Liver (tissue), 8 donors: ENCODE measurements at regions not wholly inside any gene's neighbourhood (a gene's known extent, or its start where the extent isn't known, plus 50 kb on each side); places are given as distances from the start of the nearest gene placed in this dataset.

Source experiments
- DNase-seq: peaks from one replicate; pipeline ENCODE4 v3.0.0-alpha.2; 2017; ENCODE audit warnings: low spot score
- H3K27ac ChIP-seq, 2 donors: one replicate each; pipeline ENCODE4 v1.7.0; 2013; ENCODE audit warnings: inconsistent platforms in 2 of 2, low read length in 2 of 2, control low read depth in 1 of 2, low read depth in 1 of 2, mild to moderate bottlenecking in 1 of 2
- H3K27me3 ChIP-seq, 4 donors: one replicate each; pipeline versions ENCODE4 v1.6.1 to v1.7.0; 2013; ENCODE audit warnings: low read length in 3 of 4, inconsistent platforms in 1 of 4, mild to moderate bottlenecking in 1 of 4, moderate library complexity in 1 of 4; ENCODE audit not compliant: control insufficient read depth in 4 of 4, insufficient read depth in 4 of 4
- H3K36me3 ChIP-seq, 4 donors: one replicate each; pipeline versions ENCODE4 v1.6.1 to v1.7.0; 2013; ENCODE audit warnings: low read length in 3 of 4, mild to moderate bottlenecking in 3 of 4, low read depth in 1 of 4, moderate library complexity in 1 of 4; ENCODE audit not compliant: control insufficient read depth in 4 of 4, insufficient read depth in 3 of 4
- H3K4me1 ChIP-seq, 4 donors: one replicate each; pipeline versions ENCODE4 v1.6.1 to v1.7.0; 2013; ENCODE audit warnings: low read length in 3 of 4, mild to moderate bottlenecking in 3 of 4, moderate library complexity in 1 of 4; ENCODE audit not compliant: control insufficient read depth in 4 of 4, insufficient read depth in 4 of 4
- H3K4me3 ChIP-seq, 3 donors: one replicate each; pipeline versions ENCODE4 v1.6.1 to v1.7.0; 2013; ENCODE audit warnings: low read length in 3 of 3, control low read depth in 1 of 3, low read depth in 1 of 3, mild to moderate bottlenecking in 1 of 3
- H3K9ac ChIP-seq, 2 donors: one replicate each; pipeline ENCODE4 v1.7.0; 2013; ENCODE audit warnings: low read length in 2 of 2, mild to moderate bottlenecking in 2 of 2, moderate library complexity in 2 of 2, control low read depth in 1 of 2, low read depth in 1 of 2
- H3K9me3 ChIP-seq, 4 donors: one replicate each; pipeline versions ENCODE4 v1.6.1 to v1.7.0; 2013; ENCODE audit warnings: low read length in 3 of 4; ENCODE audit not compliant: control insufficient read depth in 4 of 4
- ATF3 ChIP-seq: IDR thresholded peaks from 2 replicates; pipeline ENCODE4 v1.6.1; 2016; ENCODE audit warnings: antibody characterized with exemption
- EGR1 ChIP-seq, 2 donors: IDR thresholded peaks; 2 replicates each; pipeline ENCODE4 v1.6.1; 2016 to 2018; ENCODE audit warnings: antibody characterized with exemption in 2 of 2, low read depth in 2 of 2
- FOXA1 ChIP-seq: IDR thresholded peaks from 2 replicates; pipeline ENCODE4 v1.6.1; 2016; ENCODE audit warnings: antibody characterized with exemption
- FOXA2 ChIP-seq: IDR thresholded peaks from 2 replicates; pipeline ENCODE4 v1.6.1; 2016; ENCODE audit warnings: antibody characterized with exemption
- GABPA ChIP-seq, 2 donors: IDR thresholded peaks in 1 of 2; conservative IDR thresholded peaks in 1 of 2; 2 replicates each; pipeline ENCODE4 v1.6.1; 2016; ENCODE audit warnings: antibody characterized with exemption in 2 of 2, mild to moderate bottlenecking in 1 of 2, moderate library complexity in 1 of 2
- HNF4A ChIP-seq, 2 donors: conservative IDR thresholded peaks; 2 replicates each; pipeline ENCODE4 v1.6.1; 2016; ENCODE audit warnings: antibody characterized with exemption in 2 of 2, mild to moderate bottlenecking in 2 of 2
- HNF4G ChIP-seq: IDR thresholded peaks from 2 replicates; pipeline ENCODE4 v1.6.1; 2016; ENCODE audit warnings: antibody characterized with exemption
- JUND ChIP-seq, 2 donors: IDR thresholded peaks; 2 replicates each; pipeline ENCODE4 v1.6.1; 2016; ENCODE audit warnings: antibody characterized with exemption in 2 of 2
- MAX ChIP-seq: IDR thresholded peaks from 2 replicates; pipeline ENCODE4 v1.6.1; 2016; ENCODE audit warnings: antibody characterized with exemption
- NR2F2 ChIP-seq: IDR thresholded peaks from 2 replicates; pipeline ENCODE4 v1.6.1; 2016; ENCODE audit warnings: antibody characterized with exemption
- RAD21 ChIP-seq, 2 donors: IDR thresholded peaks; 2 replicates each; pipeline ENCODE4 v1.6.1; 2016; ENCODE audit warnings: antibody characterized with exemption in 2 of 2, mild to moderate bottlenecking in 2 of 2
- REST ChIP-seq: IDR thresholded peaks from 2 replicates; pipeline ENCODE4 v1.6.1; 2016; ENCODE audit warnings: antibody characterized with exemption, mild to moderate bottlenecking
- RXRA ChIP-seq, 2 donors: IDR thresholded peaks; 2 replicates each; pipeline ENCODE4 v1.6.1; 2017 to 2018; ENCODE audit warnings: antibody characterized with exemption in 2 of 2, mild to moderate bottlenecking in 1 of 2
- SP1 ChIP-seq: IDR thresholded peaks from 2 replicates; pipeline ENCODE4 v1.6.1; 2018; ENCODE audit warnings: antibody characterized with exemption, mild to moderate bottlenecking
- TAF1 ChIP-seq: conservative IDR thresholded peaks from 2 replicates; pipeline ENCODE4 v1.6.1; 2016; ENCODE audit warnings: antibody characterized with exemption, mild to moderate bottlenecking
- YY1 ChIP-seq: IDR thresholded peaks from 2 replicates; pipeline ENCODE4 v1.6.1; 2016; ENCODE audit warnings: antibody characterized with exemption, mild to moderate bottlenecking
- WGBS: extraction: QIAGEN DNeasy Blood & Tissue Kit; methylation state at CpG from one replicate; pipeline ENCODE4 v1.1.7; 2013; 5-methylcytosine and 5-hydroxymethylcytosine counted together
- TF ChIP-seq, protein P1 (sequence below): fragments of 150-350 bp; IDR thresholded peaks from 2 replicates; pipeline ENCODE4 v1.5.1; 2017; ENCODE audit warnings: improper control_type of control experiment, low read depth, low read length; ENCODE audit not compliant: missing input control
- TF ChIP-seq, protein P2 (sequence below): IDR thresholded peaks from 2 replicates; pipeline ENCODE4 v1.6.1; 2016; ENCODE audit warnings: antibody characterized with exemption
- donor health status: healthy.
- donor health status: healthy.
- donor health status: healthy.
- donor health status: healthy.
- donor health status: healthy.

- no peaks in the 10 kb centered on the region for H3K36me3 ChIP-seq
- no peaks in the 10 kb centered on the region for H3K27me3 ChIP-seq
- no peaks in the 10 kb centered on the region for H3K4me1 ChIP-seq
- H3K9ac ChIP-seq = no peak overlapping the region
- no peak overlapping the region for H3K4me3 ChIP-seq
- no peak overlapping the region for H3K27ac ChIP-seq
- DNase-seq = no peak
- 78% methylated on average over 3 of the region's 3 CpGs for whole genome bisulfite sequencing
- TF ChIP-seq HNF4A (conservative IDR thresholded peaks at IDR 0.05) (no peak), EGR1 (IDR thresholded peaks at IDR 0.05; ENCODE audit: low read depth in 2 of 2) (no peak), GABPA (IDR thresholded peaks at IDR 0.05 in 1 of 2, conservative IDR thresholded peaks at IDR 0.05 in 1 of 2) (no peak), RAD21 (IDR thresholded peaks at IDR 0.05) (no peak), JUND (IDR thresholded peaks at IDR 0.05) (no peak), HNF4G (no peak), REST (no peak), ATF3 (no peak), FOXA1 (no peak), YY1 (no peak), FOXA2 (no peak), TAF1 (no peak), MAX (no peak), RXRA (IDR thresholded peaks at IDR 0.05) (no peak), SP1 (no peak), NR2F2 (no peak)
- TF ChIP-seq, protein P1, sequence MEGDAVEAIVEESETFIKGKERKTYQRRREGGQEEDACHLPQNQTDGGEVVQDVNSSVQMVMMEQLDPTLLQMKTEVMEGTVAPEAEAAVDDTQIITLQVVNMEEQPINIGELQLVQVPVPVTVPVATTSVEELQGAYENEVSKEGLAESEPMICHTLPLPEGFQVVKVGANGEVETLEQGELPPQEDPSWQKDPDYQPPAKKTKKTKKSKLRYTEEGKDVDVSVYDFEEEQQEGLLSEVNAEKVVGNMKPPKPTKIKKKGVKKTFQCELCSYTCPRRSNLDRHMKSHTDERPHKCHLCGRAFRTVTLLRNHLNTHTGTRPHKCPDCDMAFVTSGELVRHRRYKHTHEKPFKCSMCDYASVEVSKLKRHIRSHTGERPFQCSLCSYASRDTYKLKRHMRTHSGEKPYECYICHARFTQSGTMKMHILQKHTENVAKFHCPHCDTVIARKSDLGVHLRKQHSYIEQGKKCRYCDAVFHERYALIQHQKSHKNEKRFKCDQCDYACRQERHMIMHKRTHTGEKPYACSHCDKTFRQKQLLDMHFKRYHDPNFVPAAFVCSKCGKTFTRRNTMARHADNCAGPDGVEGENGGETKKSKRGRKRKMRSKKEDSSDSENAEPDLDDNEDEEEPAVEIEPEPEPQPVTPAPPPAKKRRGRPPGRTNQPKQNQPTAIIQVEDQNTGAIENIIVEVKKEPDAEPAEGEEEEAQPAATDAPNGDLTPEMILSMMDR = no peak
- TF ChIP-seq, protein P2, sequence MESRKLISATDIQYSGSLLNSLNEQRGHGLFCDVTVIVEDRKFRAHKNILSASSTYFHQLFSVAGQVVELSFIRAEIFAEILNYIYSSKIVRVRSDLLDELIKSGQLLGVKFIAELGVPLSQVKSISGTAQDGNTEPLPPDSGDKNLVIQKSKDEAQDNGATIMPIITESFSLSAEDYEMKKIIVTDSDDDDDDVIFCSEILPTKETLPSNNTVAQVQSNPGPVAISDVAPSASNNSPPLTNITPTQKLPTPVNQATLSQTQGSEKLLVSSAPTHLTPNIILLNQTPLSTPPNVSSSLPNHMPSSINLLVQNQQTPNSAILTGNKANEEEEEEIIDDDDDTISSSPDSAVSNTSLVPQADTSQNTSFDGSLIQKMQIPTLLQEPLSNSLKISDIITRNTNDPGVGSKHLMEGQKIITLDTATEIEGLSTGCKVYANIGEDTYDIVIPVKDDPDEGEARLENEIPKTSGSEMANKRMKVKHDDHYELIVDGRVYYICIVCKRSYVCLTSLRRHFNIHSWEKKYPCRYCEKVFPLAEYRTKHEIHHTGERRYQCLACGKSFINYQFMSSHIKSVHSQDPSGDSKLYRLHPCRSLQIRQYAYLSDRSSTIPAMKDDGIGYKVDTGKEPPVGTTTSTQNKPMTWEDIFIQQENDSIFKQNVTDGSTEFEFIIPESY = no peak
- no peaks in the 10 kb centered on the region for H3K9me3 ChIP-seq
Observed at GRCh38 chr2:21415234-21415633, 291.5 kb downstream of the TDRD15 start.

DNA sequence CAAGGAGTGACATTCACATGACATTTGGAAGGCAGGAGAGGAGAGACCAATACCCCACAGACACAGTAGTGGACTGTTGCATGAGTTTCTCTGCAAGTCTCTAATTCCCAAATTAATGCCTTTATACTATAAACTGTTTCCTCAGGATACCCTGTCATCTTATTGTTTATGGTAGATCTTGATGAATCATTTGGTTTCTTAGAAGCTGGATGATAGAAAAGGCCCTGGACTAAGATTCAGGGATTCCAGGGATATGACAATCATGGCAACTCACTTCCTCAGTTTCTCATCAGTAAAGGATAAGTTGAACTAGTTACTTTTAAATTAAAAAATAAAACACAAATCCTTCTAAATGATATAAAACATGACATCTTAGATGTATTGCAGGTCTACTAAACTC, 292.5 kb downstream of the TDRD15 start:
- no peak for DNase-seq
- H3K36me3 ChIP-seq = no peaks in the 10 kb centered on the region
- no peak overlapping the region for H3K9ac ChIP-seq
- no peaks in the 10 kb centered on the region for H3K4me1 ChIP-seq
- no peaks in the 10 kb centered on the region for H3K9me3 ChIP-seq
- H3K27ac ChIP-seq = no peak overlapping the region
- no peak for TF ChIP-seq NR2F2
- TF ChIP-seq RAD21 (IDR thresholded peaks at IDR 0.05) = no peak
- no peak for TF ChIP-seq GABPA (IDR thresholded peaks at IDR 0.05 in 1 of 2, conservative IDR thresholded peaks at IDR 0.05 in 1 of 2)
- TF ChIP-seq, protein P1 = no peak
- TF ChIP-seq TAF1 = no peak
- TF ChIP-seq MAX = no peak
- no peak for TF ChIP-seq YY1
- TF ChIP-seq REST = no peak
- TF ChIP-seq HNF4A (conservative IDR thresholded peaks at IDR 0.05) = no peak
- no peaks in the 10 kb centered on the region for H3K27me3 ChIP-seq
- H3K4me3 ChIP-seq = no peak overlapping the region
